ENCODE measurements at regions not wholly inside any gene's neighbourhood (a gene's known extent, or its start where the extent isn't known, plus 50 kb on each side); places are given as distances from the start of the nearest gene placed in this dataset.

DNA sequence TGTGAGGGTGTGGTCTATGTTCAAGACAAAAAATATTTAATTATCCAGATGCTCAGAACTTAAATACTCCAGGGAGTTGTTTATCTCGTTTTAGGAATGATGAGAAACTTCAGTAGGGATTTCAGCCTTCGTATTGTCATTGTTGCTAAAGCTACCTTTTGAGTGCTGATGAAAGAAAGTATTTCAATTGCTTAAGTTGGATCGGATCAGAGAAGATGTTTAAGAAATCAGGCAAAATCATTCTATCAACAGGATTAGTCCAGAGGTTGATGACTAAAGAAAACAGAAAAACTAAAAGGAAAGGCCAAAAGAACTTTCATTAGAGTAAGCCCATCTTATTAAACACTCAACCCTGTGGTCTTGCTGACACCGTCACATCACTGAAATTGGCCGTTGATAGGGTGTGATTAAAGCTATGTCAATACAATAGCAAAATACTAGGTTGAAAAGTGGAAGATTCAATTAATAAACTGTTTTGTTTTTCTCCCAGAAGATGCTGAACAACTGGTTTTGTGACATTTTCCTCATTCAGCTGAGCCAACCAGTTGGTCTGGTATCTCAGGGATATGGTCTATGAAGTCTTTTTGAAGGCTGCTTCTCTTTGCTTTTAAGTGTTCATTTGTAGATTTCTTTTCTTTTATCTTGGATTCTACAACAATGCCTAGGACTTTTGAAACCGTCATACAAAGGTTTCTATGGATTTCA is 551.7 kb downstream of the SLC4A3 start:
- H3K9ac ChIP-seq (ENCODE audit: low read depth in 1 of 2, low read length in 2 of 2) = no peak overlapping the region
- H3K36me3 ChIP-seq (ENCODE audit: control insufficient read depth in 2 of 2, insufficient read depth in 2 of 2, low read length in 2 of 2) = no peaks in the 10 kb centered on the region
- no peak overlapping the region for H3K4me3 ChIP-seq (ENCODE audit: low read length in 2 of 2)
- H3K27ac ChIP-seq (ENCODE audit: low read depth in 2 of 2, low read length in 2 of 2) = no peak overlapping the region
- H3K9me3 ChIP-seq (ENCODE audit: control insufficient read depth in 2 of 2, low read length in 2 of 2) = no peaks in the 10 kb centered on the region
- no peaks in the 10 kb centered on the region for H3K4me1 ChIP-seq (ENCODE audit: control insufficient read depth in 2 of 2, insufficient read depth in 2 of 2, low read length in 2 of 2)
- no peaks in the 10 kb centered on the region for H3K27me3 ChIP-seq (ENCODE audit: control insufficient read depth in 2 of 2, insufficient read depth in 2 of 2, low read length in 2 of 2)

- Histone ChIP-seq H3K27ac (ENCODE audit: low read depth in 2 of 2, low read length in 2 of 2) (no peak overlapping the region), H3K4me3 (ENCODE audit: low read length in 2 of 2) (no peak overlapping the region)
Observed at GRCh38 chr2:220181165-220181564, 553.7 kb downstream of the SLC4A3 start.

DNA sequence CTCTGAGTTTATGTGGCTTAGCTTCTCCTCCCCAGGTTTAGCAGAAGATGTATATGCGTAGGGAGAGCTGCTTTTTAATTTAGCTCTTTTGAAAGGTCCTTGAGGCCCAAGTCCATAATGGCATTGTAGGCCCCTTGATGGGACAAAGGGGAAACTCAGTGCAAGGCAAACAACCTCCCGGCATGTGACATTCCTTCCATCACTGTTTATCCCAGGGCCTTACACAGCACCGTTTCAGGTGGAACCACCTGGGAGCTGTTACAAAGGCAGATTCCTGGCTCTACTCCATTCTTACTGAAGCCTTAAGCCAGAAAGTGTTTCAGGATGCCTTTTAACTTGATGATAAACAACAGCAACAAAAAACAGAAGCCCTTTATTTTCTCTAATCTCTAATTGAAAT is 555.4 kb downstream of the SLC4A3 start:
- Histone ChIP-seq H3K9ac (ENCODE audit: low read depth in 1 of 2, low read length in 2 of 2) (no peak overlapping the region), H3K27me3 (ENCODE audit: control insufficient read depth in 2 of 2, insufficient read depth in 2 of 2, low read length in 2 of 2) (no peaks in the 10 kb centered on the region), H3K9me3 (ENCODE audit: control insufficient read depth in 2 of 2, low read length in 2 of 2) (no peaks in the 10 kb centered on the region), H3K4me3 (ENCODE audit: low read length in 2 of 2) (no peak overlapping the region), H3K4me1 (ENCODE audit: control insufficient read depth in 2 of 2, insufficient read depth in 2 of 2, low read length in 2 of 2) (no peaks in the 10 kb centered on the region), H3K36me3 (ENCODE audit: control insufficient read depth in 2 of 2, insufficient read depth in 2 of 2, low read length in 2 of 2) (no peaks in the 10 kb centered on the region), H3K27ac (ENCODE audit: low read depth in 2 of 2, low read length in 2 of 2) (no peak overlapping the region)

More at GRCh38 chr2:220181165-220181564, 553.7 kb downstream of the SLC4A3 start:
- Histone ChIP-seq H3K9ac (ENCODE audit: low read depth in 1 of 2, low read length in 2 of 2) (no peak overlapping the region), H3K9me3 (ENCODE audit: control insufficient read depth in 2 of 2, low read length in 2 of 2) (no peaks in the 10 kb centered on the region), H3K36me3 (ENCODE audit: control insufficient read depth in 2 of 2, insufficient read depth in 2 of 2, low read length in 2 of 2) (no peaks in the 10 kb centered on the region), H3K27me3 (ENCODE audit: control insufficient read depth in 2 of 2, insufficient read depth in 2 of 2, low read length in 2 of 2) (no peaks in the 10 kb centered on the region), H3K4me1 (ENCODE audit: control insufficient read depth in 2 of 2, insufficient read depth in 2 of 2, low read length in 2 of 2) (no peaks in the 10 kb centered on the region)

- no peaks in the 10 kb centered on the region for H3K9me3 ChIP-seq (ENCODE audit: control insufficient read depth in 2 of 2, low read length in 2 of 2)
- H3K27ac ChIP-seq (ENCODE audit: low read depth in 2 of 2, low read length in 2 of 2) = no peak overlapping the region
- H3K36me3 ChIP-seq (ENCODE audit: control insufficient read depth in 2 of 2, insufficient read depth in 2 of 2, low read length in 2 of 2) = no peaks in the 10 kb centered on the region
- peaks cover 0 to 2% of the 10 kb centered on the region in 2 donors for H3K4me1 ChIP-seq (ENCODE audit: control insufficient read depth in 2 of 2, insufficient read depth in 2 of 2, low read length in 2 of 2)
- H3K9ac ChIP-seq (ENCODE audit: low read depth in 1 of 2, low read length in 2 of 2) = no peak overlapping the region
- no peak overlapping the region for H3K4me3 ChIP-seq (ENCODE audit: low read length in 2 of 2)
- no peaks in the 10 kb centered on the region for H3K27me3 ChIP-seq (ENCODE audit: control insufficient read depth in 2 of 2, insufficient read depth in 2 of 2, low read length in 2 of 2)
Observed at GRCh38 chr2:220185766-220186305, 558.4 kb downstream of the SLC4A3 start.

DNA sequence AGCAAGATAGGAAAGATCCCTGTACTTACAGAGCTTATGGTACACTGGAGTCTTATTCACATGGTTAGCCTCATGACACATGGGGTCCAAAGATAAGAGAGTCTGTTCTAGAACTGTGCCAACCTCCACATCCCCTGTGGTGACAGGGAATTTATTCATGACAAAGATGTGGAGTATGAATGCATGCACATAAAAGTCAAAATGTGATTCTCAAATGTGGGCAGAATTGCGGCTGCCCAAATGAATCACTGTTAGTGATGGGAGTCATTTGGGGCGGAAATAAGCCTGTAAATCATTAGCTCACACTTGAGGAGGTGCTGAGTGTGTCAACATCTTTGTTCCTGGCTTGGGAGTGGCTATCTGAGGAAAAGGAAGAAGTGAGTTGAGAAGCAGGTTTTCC is 560.6 kb downstream of the SLC4A3 start:
- H3K36me3 ChIP-seq (ENCODE audit: control insufficient read depth in 2 of 2, insufficient read depth in 2 of 2, low read length in 2 of 2) = no peaks in the 10 kb centered on the region
- no peak overlapping the region for H3K4me3 ChIP-seq (ENCODE audit: low read length in 2 of 2)
- H3K27ac ChIP-seq (ENCODE audit: low read depth in 2 of 2, low read length in 2 of 2) = no peak overlapping the region
- no peaks in the 10 kb centered on the region for H3K9me3 ChIP-seq (ENCODE audit: control insufficient read depth in 2 of 2, low read length in 2 of 2)
- H3K4me1 ChIP-seq (ENCODE audit: control insufficient read depth in 2 of 2, insufficient read depth in 2 of 2, low read length in 2 of 2) = peaks cover 0 to 2% of the 10 kb centered on the region in 2 donors
- H3K9ac ChIP-seq (ENCODE audit: low read depth in 1 of 2, low read length in 2 of 2) = no peak overlapping the region
- H3K27me3 ChIP-seq (ENCODE audit: control insufficient read depth in 2 of 2, insufficient read depth in 2 of 2, low read length in 2 of 2) = no peaks in the 10 kb centered on the region

GRCh38 chr2:220191031-220191430 is 563.6 kb downstream of the SLC4A3 start:
- no peaks in the 10 kb centered on the region for H3K9me3 ChIP-seq (ENCODE audit: control insufficient read depth in 2 of 2, low read length in 2 of 2)
- H3K36me3 ChIP-seq (ENCODE audit: control insufficient read depth in 2 of 2, insufficient read depth in 2 of 2, low read length in 2 of 2) = no peaks in the 10 kb centered on the region
- peaks cover 0 to 2% of the 10 kb centered on the region in 2 donors for H3K4me1 ChIP-seq (ENCODE audit: control insufficient read depth in 2 of 2, insufficient read depth in 2 of 2, low read length in 2 of 2)
- no peak overlapping the region for H3K9ac ChIP-seq (ENCODE audit: low read depth in 1 of 2, low read length in 2 of 2)
- H3K4me3 ChIP-seq (ENCODE audit: low read length in 2 of 2) = no peak overlapping the region
- no peak overlapping the region for H3K27ac ChIP-seq (ENCODE audit: low read depth in 2 of 2, low read length in 2 of 2)
- no peaks in the 10 kb centered on the region for H3K27me3 ChIP-seq (ENCODE audit: control insufficient read depth in 2 of 2, insufficient read depth in 2 of 2, low read length in 2 of 2)

- no peak overlapping the region for H3K4me3 ChIP-seq (ENCODE audit: low read length in 2 of 2)
- peaks cover 0 to 2% of the 10 kb centered on the region in 2 donors for H3K4me1 ChIP-seq (ENCODE audit: control insufficient read depth in 2 of 2, insufficient read depth in 2 of 2, low read length in 2 of 2)
- H3K9me3 ChIP-seq (ENCODE audit: control insufficient read depth in 2 of 2, low read length in 2 of 2) = no peaks in the 10 kb centered on the region
- no peak overlapping the region for H3K27ac ChIP-seq (ENCODE audit: low read depth in 2 of 2, low read length in 2 of 2)
- H3K9ac ChIP-seq (ENCODE audit: low read depth in 1 of 2, low read length in 2 of 2) = no peak overlapping the region
- H3K27me3 ChIP-seq (ENCODE audit: control insufficient read depth in 2 of 2, insufficient read depth in 2 of 2, low read length in 2 of 2) = no peaks in the 10 kb centered on the region
- H3K36me3 ChIP-seq (ENCODE audit: control insufficient read depth in 2 of 2, insufficient read depth in 2 of 2, low read length in 2 of 2) = no peaks in the 10 kb centered on the region
Observed at GRCh38 chr2:220191737-220192136, 564.3 kb downstream of the SLC4A3 start.

- Histone ChIP-seq H3K27me3 (ENCODE audit: control insufficient read depth in 2 of 2, insufficient read depth in 2 of 2, low read length in 2 of 2) (no peaks in the 10 kb centered on the region), H3K27ac (ENCODE audit: low read depth in 2 of 2, low read length in 2 of 2) (no peak overlapping the region), H3K9ac (ENCODE audit: low read depth in 1 of 2, low read length in 2 of 2) (no peak overlapping the region), H3K4me1 (ENCODE audit: control insufficient read depth in 2 of 2, insufficient read depth in 2 of 2, low read length in 2 of 2) (peaks cover 0 to 2% of the 10 kb centered on the region in 2 donors), H3K9me3 (ENCODE audit: control insufficient read depth in 2 of 2, low read length in 2 of 2) (no peaks in the 10 kb centered on the region), H3K4me3 (ENCODE audit: low read length in 2 of 2) (no peak overlapping the region), H3K36me3 (ENCODE audit: control insufficient read depth in 2 of 2, insufficient read depth in 2 of 2, low read length in 2 of 2) (no peaks in the 10 kb centered on the region)
Observed at GRCh38 chr2:220192994-220193753, 565.7 kb downstream of the SLC4A3 start.

DNA sequence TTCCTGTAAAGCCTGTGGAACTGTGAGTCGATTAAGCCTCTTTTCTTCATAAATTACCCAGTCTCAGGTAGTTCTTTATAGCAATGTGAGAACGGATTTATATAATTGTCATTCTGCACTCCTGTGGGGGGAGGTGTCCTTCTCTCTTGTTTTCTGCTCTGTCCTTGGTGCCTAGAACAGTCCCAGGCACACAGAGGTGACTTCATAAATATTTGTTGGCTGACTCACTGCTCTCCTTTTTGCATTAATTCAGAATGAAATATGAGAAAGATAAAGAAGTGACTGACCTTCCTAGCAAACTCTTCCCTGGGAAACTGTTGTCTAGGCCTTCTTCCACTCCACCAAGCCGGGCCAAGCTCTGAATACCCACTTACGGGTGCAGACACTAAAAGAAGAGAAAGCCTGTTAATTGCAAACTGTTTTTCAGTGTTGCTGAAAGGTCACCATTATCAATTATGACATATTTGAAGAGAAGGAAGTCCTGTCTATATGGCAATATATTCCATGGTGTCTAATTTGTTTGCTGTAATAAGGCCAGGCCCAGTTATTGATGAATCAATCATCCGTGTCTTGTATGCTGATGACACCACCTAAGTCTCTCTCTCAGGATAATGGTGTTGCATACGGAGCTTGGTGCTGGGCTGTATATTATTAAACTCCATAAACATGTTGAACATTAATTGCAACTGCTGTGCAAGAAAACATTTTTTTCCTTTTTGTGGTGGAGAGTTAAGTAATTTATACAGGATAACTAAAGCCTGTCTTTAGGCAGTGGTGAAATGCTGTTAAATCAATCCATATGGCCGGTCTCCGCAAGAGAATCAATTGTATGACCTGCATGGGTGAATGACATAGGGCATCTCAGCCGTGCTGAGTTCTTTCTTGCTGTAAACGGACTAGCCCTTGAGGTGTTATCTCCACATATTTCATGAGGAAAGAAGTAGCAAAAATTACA is 567.5 kb downstream of the SLC4A3 start:
- Histone ChIP-seq H3K36me3 (ENCODE audit: control insufficient read depth in 2 of 2, insufficient read depth in 2 of 2, low read length in 2 of 2) (no peaks in the 10 kb centered on the region), H3K9me3 (ENCODE audit: control insufficient read depth in 2 of 2, low read length in 2 of 2) (no peaks in the 10 kb centered on the region), H3K27me3 (ENCODE audit: control insufficient read depth in 2 of 2, insufficient read depth in 2 of 2, low read length in 2 of 2) (no peaks in the 10 kb centered on the region), H3K4me1 (ENCODE audit: control insufficient read depth in 2 of 2, insufficient read depth in 2 of 2, low read length in 2 of 2) (no peaks in the 10 kb centered on the region), H3K27ac (ENCODE audit: low read depth in 2 of 2, low read length in 2 of 2) (no peak overlapping the region), H3K9ac (ENCODE audit: low read depth in 1 of 2, low read length in 2 of 2) (no peak overlapping the region), H3K4me3 (ENCODE audit: low read length in 2 of 2) (no peak overlapping the region)

All from mucosa of rectum (tissue), 2 donors.